ENCODE measurements at regions not wholly inside any gene's neighbourhood (a gene's known extent, or its start where the extent isn't known, plus 50 kb on each side); places are given as distances from the start of the nearest gene placed in this dataset.

GRCh38 chr4:20592663-20593062, 107.6 kb upstream of the PACRGL start:
- DNase-seq: no peak
- Histone ChIP-seq H4K20me1 (ENCODE audit: control insufficient read depth, insufficient read depth, insufficient read length) (no peaks in the 10 kb centered on the region), H2AK5ac (ENCODE audit: insufficient read length, low read length) (no peak overlapping the region), H3T11ph (ENCODE audit: low read length) (no peak overlapping the region), H2BK15ac (ENCODE audit: low read depth, low read length) (no peak overlapping the region), H2AFZ (ENCODE audit: low read length) (no peak overlapping the region), H2BK12ac (ENCODE audit: insufficient read length, low read depth, low read length) (no peak overlapping the region), H4K5ac (ENCODE audit: insufficient read length, low read depth, low read length) (no peak overlapping the region), H3K79me1 (ENCODE audit: insufficient read depth, low read depth, low read length, poor library complexity, severe bottlenecking) (no peaks in the 10 kb centered on the region), H3K56ac (ENCODE audit: insufficient read length, low read depth, low read length) (no peak overlapping the region), H3K27ac (ENCODE audit: insufficient read length, low read depth, low read length) (no peak overlapping the region), H3K4me2 (ENCODE audit: insufficient read depth, insufficient read length, low read length) (no peak overlapping the region), H3K9ac (ENCODE audit: extremely low read depth, insufficient read length, low read length) (no peak overlapping the region), H3K27me3 (ENCODE audit: insufficient read depth, low read length) (no peaks in the 10 kb centered on the region), H3K79me2 (ENCODE audit: insufficient read depth, low read length) (no peaks in the 10 kb centered on the region), H3K4me1 (ENCODE audit: insufficient read depth, low read length) (no peaks in the 10 kb centered on the region; the same call in 1 of the 2 replicates), H4K8ac (replicated peaks; ENCODE audit: insufficient read length, low read depth, low read length) (no peak overlapping the region), H2BK5ac (ENCODE audit: insufficient read length, low read length) (no peak overlapping the region), H3K9me3 (ENCODE audit: control insufficient read depth, low read depth, low read length) (no peaks in the 10 kb centered on the region), H3K14ac (ENCODE audit: insufficient read depth, low read length) (no peak overlapping the region), H2BK20ac (ENCODE audit: low read depth, low read length, poor library complexity, severe bottlenecking) (no peak overlapping the region), H3K23me2 (ENCODE audit: insufficient read length, low read depth, low read length, poor library complexity, severe bottlenecking) (no peaks in the 10 kb centered on the region), H3K4ac (ENCODE audit: low read depth, low read length) (no peak overlapping the region), H3K18ac (ENCODE audit: insufficient read length, low read depth, low read length) (no peak overlapping the region), H4K91ac (ENCODE audit: insufficient read length, low read depth, low read length) (no peak overlapping the region), H3K23ac (ENCODE audit: insufficient read length, low read depth, low read length) (no peak overlapping the region), H2BK120ac (ENCODE audit: low read depth, low read length, poor library complexity, severe bottlenecking) (no peak overlapping the region)
- Mint-ChIP-seq H3K4me3 (no peak overlapping the region), H3K4me1 (peaks cover 10 to 17% of the 10 kb centered on the region in 2 experiments), H3K9me3 (no peaks in the 10 kb centered on the region), H3K27me3 (ENCODE audit: low read depth) (no peaks in the 10 kb centered on the region), H3K27ac (no peak overlapping the region), H3K36me3 (ENCODE audit: insufficient read depth in 1 of 3, low read depth in 3 of 3) (no peaks in the 10 kb centered on the region)
- TF ChIP-seq CTCF (conservative IDR thresholded peaks at IDR 0.05): no peak
- WGBS (ENCODE audit: extremely low coverage, insufficient read length, low lambda C conversion rate): no CpG with 5 or more reads among the region's 2 CpGs
